ENCODE measurements at regions not wholly inside any gene's neighbourhood (a gene's known extent, or its start where the extent isn't known, plus 50 kb on each side); places are given as distances from the start of the nearest gene placed in this dataset.
"Not testable (repeated sequence)": the region's sequence is repeated elsewhere in the genome, so short reads cannot be mapped to it uniquely, and the experiment has no call there.

DNA sequence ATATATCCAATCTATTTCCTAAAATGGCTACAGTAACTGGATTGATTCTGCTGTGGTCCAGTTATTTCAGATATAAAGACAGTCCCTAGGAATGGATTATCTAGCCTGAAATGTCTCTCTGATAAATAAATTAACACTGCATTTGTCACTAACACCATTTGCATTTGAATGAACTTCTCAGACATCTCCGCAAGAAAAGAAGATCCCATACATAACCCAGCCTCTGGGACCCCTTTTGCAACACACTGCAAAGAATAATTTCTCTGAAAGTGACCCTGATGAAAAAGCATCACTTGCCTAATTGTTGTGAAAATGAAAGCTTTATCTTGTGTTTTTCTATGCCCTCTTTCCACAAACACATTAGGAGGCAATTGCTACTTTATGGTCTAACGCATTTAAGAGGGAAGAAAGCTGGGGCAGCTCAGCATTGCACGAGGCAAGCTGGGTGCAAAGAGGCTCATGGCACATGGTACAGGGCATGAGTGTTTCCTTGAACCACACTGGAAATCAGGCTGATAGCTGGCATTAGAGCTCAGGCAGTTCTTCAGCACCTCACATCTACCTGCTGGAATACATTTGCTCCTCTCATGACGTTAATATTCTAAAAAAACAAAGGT lies 379.9 kb downstream of the IRS2 start:
- Histone ChIP-seq H3K4me3 (ENCODE audit: low read depth, low read length) (no peak overlapping the region), H3K27me3 (ENCODE audit: control insufficient read depth, insufficient read depth, low read length) (no peaks in the 10 kb centered on the region), H3K36me3 (ENCODE audit: control insufficient read depth, insufficient read depth, low read length) (no peaks in the 10 kb centered on the region)
- DNase-seq (ENCODE audit: low read depth): no peak
- TF ChIP-seq, protein P1, sequence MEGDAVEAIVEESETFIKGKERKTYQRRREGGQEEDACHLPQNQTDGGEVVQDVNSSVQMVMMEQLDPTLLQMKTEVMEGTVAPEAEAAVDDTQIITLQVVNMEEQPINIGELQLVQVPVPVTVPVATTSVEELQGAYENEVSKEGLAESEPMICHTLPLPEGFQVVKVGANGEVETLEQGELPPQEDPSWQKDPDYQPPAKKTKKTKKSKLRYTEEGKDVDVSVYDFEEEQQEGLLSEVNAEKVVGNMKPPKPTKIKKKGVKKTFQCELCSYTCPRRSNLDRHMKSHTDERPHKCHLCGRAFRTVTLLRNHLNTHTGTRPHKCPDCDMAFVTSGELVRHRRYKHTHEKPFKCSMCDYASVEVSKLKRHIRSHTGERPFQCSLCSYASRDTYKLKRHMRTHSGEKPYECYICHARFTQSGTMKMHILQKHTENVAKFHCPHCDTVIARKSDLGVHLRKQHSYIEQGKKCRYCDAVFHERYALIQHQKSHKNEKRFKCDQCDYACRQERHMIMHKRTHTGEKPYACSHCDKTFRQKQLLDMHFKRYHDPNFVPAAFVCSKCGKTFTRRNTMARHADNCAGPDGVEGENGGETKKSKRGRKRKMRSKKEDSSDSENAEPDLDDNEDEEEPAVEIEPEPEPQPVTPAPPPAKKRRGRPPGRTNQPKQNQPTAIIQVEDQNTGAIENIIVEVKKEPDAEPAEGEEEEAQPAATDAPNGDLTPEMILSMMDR (IDR thresholded peaks at IDR 0.05; ENCODE audit: insufficient read depth, low read length, poor library complexity, severe bottlenecking): no peak

DNA sequence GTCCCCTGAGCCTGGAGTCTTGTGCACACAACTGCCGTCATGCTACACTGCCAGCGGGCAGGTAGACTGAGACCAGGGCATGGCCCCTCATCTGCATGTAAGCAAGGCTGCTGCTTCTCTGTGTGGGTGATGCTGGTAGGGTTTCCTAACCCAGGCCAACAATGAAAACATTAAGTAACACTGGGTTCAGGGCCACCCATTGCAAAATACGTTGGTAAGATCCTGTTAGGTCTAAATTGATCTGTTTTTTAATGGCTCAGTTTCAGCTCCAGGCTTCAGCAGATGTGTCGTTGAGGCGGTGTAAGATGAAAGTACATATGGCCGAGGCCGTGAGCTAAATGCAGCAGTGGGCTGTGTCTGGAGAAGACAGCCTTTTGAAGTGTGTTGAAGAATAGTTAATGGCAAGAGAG lies 383.4 kb downstream of the IRS2 start:
- TF ChIP-seq, protein P1 (IDR thresholded peaks at IDR 0.05; ENCODE audit: insufficient read depth, low read length, poor library complexity, severe bottlenecking): no peak

DNA sequence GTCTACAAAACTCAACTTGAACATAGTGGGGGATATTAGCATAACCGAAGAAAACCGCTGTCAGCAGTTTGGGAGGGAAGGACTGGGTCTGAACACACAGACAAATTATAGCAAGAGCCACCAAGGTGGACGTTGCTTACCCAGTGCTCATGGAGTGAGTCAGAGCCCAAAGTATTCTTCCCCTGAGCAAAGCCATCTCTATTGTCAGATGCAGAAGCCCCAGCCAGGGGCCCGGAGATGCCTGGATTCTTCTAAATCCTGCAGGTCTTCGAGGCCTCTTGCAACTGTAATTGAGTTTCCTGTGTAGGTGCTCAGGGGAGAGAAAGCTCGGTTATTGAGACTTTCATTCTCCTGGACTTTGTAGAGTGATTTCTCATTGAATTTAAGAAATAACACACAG lies 384.5 kb downstream of the IRS2 start:
- TF ChIP-seq, protein P1 (IDR thresholded peaks at IDR 0.05; ENCODE audit: insufficient read depth, low read length, poor library complexity, severe bottlenecking): no peak
- no peaks in the 10 kb centered on the region for H3K36me3 ChIP-seq (ENCODE audit: control insufficient read depth, insufficient read depth, low read length)
- no peak overlapping the region for H3K4me3 ChIP-seq (ENCODE audit: low read depth, low read length)
- DNase-seq (ENCODE audit: low read depth): no peak
- H3K27me3 ChIP-seq (ENCODE audit: control insufficient read depth, insufficient read depth, low read length): no peaks in the 10 kb centered on the region

More for the DNA sequence above, 383.4 kb downstream of the IRS2 start:
- no peaks in the 10 kb centered on the region for H3K36me3 ChIP-seq (ENCODE audit: control insufficient read depth, insufficient read depth, low read length)
- DNase-seq (ENCODE audit: low read depth): no peak
- no peak overlapping the region for H3K4me3 ChIP-seq (ENCODE audit: low read depth, low read length)
- H3K27me3 ChIP-seq (ENCODE audit: control insufficient read depth, insufficient read depth, low read length): no peaks in the 10 kb centered on the region

GRCh38 chr13:109401307-109401706 lies 385.1 kb downstream of the IRS2 start:
- TF ChIP-seq, protein P1 (IDR thresholded peaks at IDR 0.05; ENCODE audit: insufficient read depth, low read length, poor library complexity, severe bottlenecking): no peak
- DNase-seq (ENCODE audit: low read depth): no peak
- Histone ChIP-seq H3K36me3 (ENCODE audit: control insufficient read depth, insufficient read depth, low read length) (no peaks in the 10 kb centered on the region), H3K27me3 (ENCODE audit: control insufficient read depth, insufficient read depth, low read length) (no peaks in the 10 kb centered on the region), H3K4me3 (ENCODE audit: low read depth, low read length) (no peak overlapping the region)

DNA sequence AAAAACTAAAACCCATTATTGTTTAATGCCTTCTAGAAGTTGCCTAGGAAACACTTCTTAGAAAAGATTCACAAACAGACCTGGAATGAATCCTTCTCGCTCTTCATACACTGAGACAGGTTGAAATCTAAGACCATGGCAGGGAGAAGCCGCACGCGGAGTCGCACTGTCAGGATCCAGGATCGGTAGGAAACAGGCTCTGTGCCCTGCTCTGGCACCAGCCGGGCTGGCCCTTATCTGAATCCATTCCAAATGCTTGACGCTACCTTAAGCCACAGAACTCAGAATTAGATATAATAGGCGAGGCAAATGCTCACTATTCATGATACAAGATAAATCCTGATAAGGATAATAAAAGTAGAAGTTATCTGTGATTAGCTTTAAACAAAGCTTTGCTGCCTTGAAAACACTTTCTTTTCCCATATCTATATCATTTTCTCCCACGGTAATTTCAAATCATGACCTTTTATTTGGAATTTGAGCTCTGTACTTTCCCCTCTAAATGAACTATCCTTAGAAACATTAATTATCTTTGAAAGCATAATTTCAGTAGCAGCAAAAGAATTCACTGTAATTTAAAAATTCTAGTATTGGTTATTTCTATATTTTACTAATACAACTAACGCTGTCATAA lies 385.6 kb downstream of the IRS2 start:
- no peaks in the 10 kb centered on the region for H3K27me3 ChIP-seq (ENCODE audit: control insufficient read depth, insufficient read depth, low read length)
- TF ChIP-seq, protein P1 (IDR thresholded peaks at IDR 0.05; ENCODE audit: insufficient read depth, low read length, poor library complexity, severe bottlenecking): no peak
- H3K36me3 ChIP-seq (ENCODE audit: control insufficient read depth, insufficient read depth, low read length): no peaks in the 10 kb centered on the region
- H3K4me3 ChIP-seq (ENCODE audit: low read depth, low read length): no peak overlapping the region
- no peak for DNase-seq (ENCODE audit: low read depth)

GRCh38 chr13:109400209-109400608 lies 386.2 kb downstream of the IRS2 start:
- Histone ChIP-seq H3K36me3 (ENCODE audit: control insufficient read depth, insufficient read depth, low read length) (no peaks in the 10 kb centered on the region), H3K27me3 (ENCODE audit: control insufficient read depth, insufficient read depth, low read length) (no peaks in the 10 kb centered on the region), H3K4me3 (ENCODE audit: low read depth, low read length) (no peak overlapping the region)
- TF ChIP-seq, protein P1 (IDR thresholded peaks at IDR 0.05; ENCODE audit: insufficient read depth, low read length, poor library complexity, severe bottlenecking): no peak
- no peak for DNase-seq (ENCODE audit: low read depth)

- H3K4me3 ChIP-seq (ENCODE audit: low read depth, low read length); H3K27me3 ChIP-seq (ENCODE audit: control insufficient read depth, insufficient read depth, low read length); DNase-seq (ENCODE audit: low read depth); H3K36me3 ChIP-seq (ENCODE audit: control insufficient read depth, insufficient read depth, low read length): not testable (repeated sequence)
Observed at GRCh38 chr13:109398071-109398470, 388.3 kb downstream of the IRS2 start.
